Esophagus muscularis mucosa (tissue), 4 donors: ENCODE measurements at regions not wholly inside any gene's neighbourhood (a gene's known extent, or its start where the extent isn't known, plus 50 kb on each side); places are given as distances from the start of the nearest gene placed in this dataset.

ENCODE experiments used
- DNase-seq: peaks from one replicate; pipeline ENCODE4 v3.0.0-alpha.2; 2017; ENCODE audit errors: extremely low spot score
- H3K27ac ChIP-seq, 4 donors: fragments of 200-600 bp; sonication (generic); replicated peaks in 1 of 4; 1 replicate in 3 of 4; 2 replicates in 1 of 4; pipeline ENCODE4 v1.5.1; 2016 to 2019; ENCODE audit warnings: mild to moderate bottlenecking in 1 of 4
- H3K27me3 ChIP-seq, 4 donors: fragments of 200-600 bp; sonication (generic); one replicate each; pipeline versions ENCODE4 v1.5.1 to v1.6.0; 2016 to 2019
- H3K36me3 ChIP-seq, 4 donors: fragments of 200-600 bp; sonication (generic); one replicate each; pipeline ENCODE4 v1.5.1; 2016 to 2019
- H3K4me1 ChIP-seq, 4 donors: fragments of 200-600 bp; sonication (generic); one replicate each; pipeline ENCODE4 v1.5.1; 2016 to 2019
- H3K4me3 ChIP-seq, 4 donors: fragments of 200-600 bp; sonication (generic); 1 replicate in 2 of 4; 2 replicates in 2 of 4; pipeline ENCODE4 v1.5.1; 2016 to 2019; ENCODE audit warnings: mild to moderate bottlenecking in 4 of 4, moderate library complexity in 1 of 4
- H3K9me3 ChIP-seq, 4 donors: fragments of 200-600 bp; sonication (generic); 1 replicate in 3 of 4; 2 replicates in 1 of 4; pipeline ENCODE4 v1.5.1; 2016 to 2019
- CTCF ChIP-seq, 3 experiments: fragments of 200-600 bp in 2 of 3; fragments of 450-650 bp in 1 of 3; sonication (generic) in 2 of 3; IDR thresholded peaks; one replicate each; pipeline ENCODE4 v1.5.1; 2017 to 2019; ENCODE audit warnings: antibody characterized with exemption in 3 of 3, mild to moderate bottlenecking in 2 of 3, moderate library complexity in 1 of 3
- EP300 ChIP-seq: sonication (generic); formaldehyde crosslinking; IDR thresholded peaks from one replicate; pipeline ENCODE4 v1.6.1; 2017; ENCODE audit warnings: antibody characterized with exemption
- POLR2A ChIP-seq: fragments of 450-650 bp; IDR thresholded peaks from one replicate; pipeline ENCODE4 v1.6.1; 2017; ENCODE audit warnings: antibody characterized with exemption, moderate library complexity, mild to moderate bottlenecking, low read depth
- POLR2AphosphoS5 ChIP-seq, 2 donors: sonication (generic); formaldehyde crosslinking; IDR thresholded peaks; one replicate each; pipeline ENCODE4 v1.6.1; 2017; ENCODE audit warnings: antibody characterized with exemption in 2 of 2
- WGBS: methylation state at CpG from one replicate; pipeline ENCODE4 v1.1.5; 2018; 5-methylcytosine and 5-hydroxymethylcytosine counted together
- intact Hi-C: fragments of 100-400 bp; cut with DNase I; formaldehyde crosslinking; loops from one replicate; pipeline ENCODE4 v1.15.1; 2023

DNA sequence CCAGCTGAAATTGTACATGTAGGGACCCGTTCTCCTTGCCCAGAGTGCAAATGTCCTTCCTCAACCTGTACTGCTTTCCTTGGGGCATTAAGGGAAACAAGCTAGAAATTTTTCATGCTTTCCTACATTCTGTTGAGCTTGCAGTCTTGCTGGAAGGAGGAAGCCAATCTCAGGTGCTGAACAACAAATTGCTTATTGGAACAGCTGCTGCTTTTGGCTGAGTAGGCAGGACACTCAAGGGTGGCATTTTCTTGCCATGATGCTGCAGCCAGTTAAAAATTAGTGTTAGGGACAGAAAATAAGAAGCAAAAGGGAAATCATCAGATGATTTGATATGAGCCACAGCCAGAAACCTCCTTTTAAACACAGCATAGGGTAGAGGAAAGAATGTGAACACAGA, 223.7 kb downstream of the QDPR start:
- no peaks in the 10 kb centered on the region for H3K36me3 ChIP-seq
- H3K27me3 ChIP-seq = no peaks in the 10 kb centered on the region
- no peak overlapping the region for H3K4me3 ChIP-seq
- DNase-seq = no peak
- intact Hi-C loops = no loop called here
- 94% methylated on average over 1 of the region's 1 CpG for WGBS
- H3K9me3 ChIP-seq = no peaks in the 10 kb centered on the region
- H3K4me1 ChIP-seq = peaks cover 4 to 11% (median 5%) of the 10 kb centered on the region in 4 donors
- H3K27ac ChIP-seq = no peak overlapping the region
- no peak for TF ChIP-seq POLR2A
- no peak for TF ChIP-seq POLR2AphosphoS5 (IDR thresholded peaks at IDR 0.05)
- no peak for TF ChIP-seq CTCF (IDR thresholded peaks at IDR 0.05)
- no peak for TF ChIP-seq EP300

GRCh38 chr4:17286752-17287460, 225.0 kb downstream of the QDPR start:
- TF ChIP-seq POLR2AphosphoS5 (IDR thresholded peaks at IDR 0.05) (no peak), CTCF (IDR thresholded peaks at IDR 0.05) (no peak), POLR2A (no peak), EP300 (no peak)
- no peaks in the 10 kb centered on the region for H3K9me3 ChIP-seq

GRCh38 chr4:17285747-17286146, 226.1 kb downstream of the QDPR start:
- H3K9me3 ChIP-seq = no peaks in the 10 kb centered on the region
- no peaks in the 10 kb centered on the region for H3K27me3 ChIP-seq
- 90% methylated on average over 4 of the region's 4 CpGs for WGBS
- intact Hi-C loops = no loop called here
- H3K4me1 ChIP-seq = peaks cover 4 to 11% (median 5%) of the 10 kb centered on the region in 4 donors
- TF ChIP-seq CTCF (IDR thresholded peaks at IDR 0.05) (no peak), EP300 (no peak), POLR2AphosphoS5 (IDR thresholded peaks at IDR 0.05) (no peak), POLR2A (no peak)
- no peak overlapping the region for H3K4me3 ChIP-seq
- no peak for DNase-seq
- no peaks in the 10 kb centered on the region for H3K36me3 ChIP-seq
- H3K27ac ChIP-seq = no peak overlapping the region

More at GRCh38 chr4:17286752-17287460, 225.0 kb downstream of the QDPR start:
- Histone ChIP-seq H3K4me3 (no peak overlapping the region), H3K36me3 (no peaks in the 10 kb centered on the region), H3K27ac (no peak overlapping the region), H3K4me1 (peaks cover 4 to 11% (median 5%) of the 10 kb centered on the region in 4 donors), H3K27me3 (no peaks in the 10 kb centered on the region)
- 84% methylated on average over 7 of the region's 7 CpGs for WGBS
- DNase-seq = no peak
- intact Hi-C loops = no loop called here

- Histone ChIP-seq H3K27me3 (no peaks in the 10 kb centered on the region), H3K27ac (no peak overlapping the region), H3K36me3 (no peaks in the 10 kb centered on the region), H3K4me1 (peaks cover 4 to 11% (median 5%) of the 10 kb centered on the region in 4 donors), H3K9me3 (no peaks in the 10 kb centered on the region), H3K4me3 (no peak overlapping the region)
- intact Hi-C loops = no loop called here
- 68% methylated on average over 4 of the region's 5 CpGs for WGBS
- peak; percentile 79 for DNase-seq
- TF ChIP-seq EP300 (no peak), POLR2A (no peak), POLR2AphosphoS5 (IDR thresholded peaks at IDR 0.05) (no peak), CTCF (IDR thresholded peaks at IDR 0.05) (no peak)
Measured at GRCh38 chr4:17284323-17285175, 227.3 kb downstream of the QDPR start.
